AG04450 (cell line): ENCODE measurements at regions not wholly inside any gene's neighbourhood (a gene's known extent, or its start where the extent isn't known, plus 50 kb on each side); places are given as distances from the start of the nearest gene placed in this dataset.

Experiments used
- CTCF ChIA-PET: fragments of 300-600, 350-600 bp; formaldehyde crosslinking; extraction: SDS; loops from one replicate; lab custom pipeline; 2022; ENCODE audit warnings: antibody characterized with exemption, inconsistent platforms; lab: Charles Lee
- POLR2A ChIA-PET: fragments of 350-600 bp; formaldehyde crosslinking; extraction: SDS; loops from one replicate; lab custom pipeline; 2021; ENCODE audit warnings: antibody characterized with exemption, inconsistent platforms; lab: Yijun Ruan, JAX
- DNase-seq: peaks from one replicate; pipeline ENCODE4 v3.0.0-alpha.2; 2011; ENCODE audit warnings: low read depth, low spot score
- H3K27ac ChIP-seq: one replicate; pipeline ENCODE4 v1.5.1; 2012; ENCODE audit warnings: low read depth, low read length, control low read depth
- H3K27me3 ChIP-seq: one replicate; pipeline ENCODE4 v1.6.0; 2012; ENCODE audit warnings: low read length; ENCODE audit not compliant: control insufficient read depth, insufficient read depth
- H3K4me3 ChIP-seq: 2 replicates; pipeline ENCODE4 v1.5.1; 2011; ENCODE audit warnings: mild to moderate bottlenecking, low read depth, low read length, control low read depth
- H3K9me3 ChIP-seq: 2 replicates; pipeline ENCODE4 v1.5.1; 2012; ENCODE audit warnings: low read length; ENCODE audit not compliant: control insufficient read depth, insufficient read depth
- TF ChIP-seq, protein P1 (sequence below): IDR thresholded peaks from 2 replicates; pipeline ENCODE4 v1.5.1; 2011; ENCODE audit warnings: low read depth, low read length, control low read depth, inconsistent platforms

DNA sequence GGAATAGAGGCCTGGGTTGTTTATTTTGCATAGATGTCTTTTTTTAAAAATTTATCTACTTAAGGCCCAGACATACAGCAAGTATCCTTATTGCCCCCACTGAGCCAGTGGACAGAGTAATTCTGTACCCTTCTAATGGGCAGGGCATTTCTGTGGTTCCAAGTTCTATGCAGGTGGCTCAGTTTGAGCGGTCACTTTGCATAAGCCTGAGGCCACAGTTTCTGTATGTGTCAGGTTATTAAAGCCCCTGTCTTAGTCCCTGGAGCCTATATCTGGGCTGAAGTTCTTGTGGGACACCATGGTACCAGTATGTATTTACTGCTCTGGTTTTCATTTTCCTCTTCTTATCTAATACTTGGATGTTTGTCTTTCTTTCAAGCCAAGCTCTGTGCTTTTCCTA is 168.8 kb downstream of the MID1IP1 start:
- CTCF ChIA-PET: interaction anchor here (1.0 kb wide), 1 partner anchor 27 kb away, joined by 4 read pairs; no protein-coding TSS in a partner anchor
- H3K9me3 ChIP-seq: no peaks in the 10 kb centered on the region
- H3K4me3 ChIP-seq: no peak overlapping the region
- no peaks in the 10 kb centered on the region for H3K27me3 ChIP-seq
- DNase-seq: no peak
- TF ChIP-seq, protein P1, sequence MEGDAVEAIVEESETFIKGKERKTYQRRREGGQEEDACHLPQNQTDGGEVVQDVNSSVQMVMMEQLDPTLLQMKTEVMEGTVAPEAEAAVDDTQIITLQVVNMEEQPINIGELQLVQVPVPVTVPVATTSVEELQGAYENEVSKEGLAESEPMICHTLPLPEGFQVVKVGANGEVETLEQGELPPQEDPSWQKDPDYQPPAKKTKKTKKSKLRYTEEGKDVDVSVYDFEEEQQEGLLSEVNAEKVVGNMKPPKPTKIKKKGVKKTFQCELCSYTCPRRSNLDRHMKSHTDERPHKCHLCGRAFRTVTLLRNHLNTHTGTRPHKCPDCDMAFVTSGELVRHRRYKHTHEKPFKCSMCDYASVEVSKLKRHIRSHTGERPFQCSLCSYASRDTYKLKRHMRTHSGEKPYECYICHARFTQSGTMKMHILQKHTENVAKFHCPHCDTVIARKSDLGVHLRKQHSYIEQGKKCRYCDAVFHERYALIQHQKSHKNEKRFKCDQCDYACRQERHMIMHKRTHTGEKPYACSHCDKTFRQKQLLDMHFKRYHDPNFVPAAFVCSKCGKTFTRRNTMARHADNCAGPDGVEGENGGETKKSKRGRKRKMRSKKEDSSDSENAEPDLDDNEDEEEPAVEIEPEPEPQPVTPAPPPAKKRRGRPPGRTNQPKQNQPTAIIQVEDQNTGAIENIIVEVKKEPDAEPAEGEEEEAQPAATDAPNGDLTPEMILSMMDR: no peak
- POLR2A ChIA-PET: no interaction called here
- no peak overlapping the region for H3K27ac ChIP-seq

DNA sequence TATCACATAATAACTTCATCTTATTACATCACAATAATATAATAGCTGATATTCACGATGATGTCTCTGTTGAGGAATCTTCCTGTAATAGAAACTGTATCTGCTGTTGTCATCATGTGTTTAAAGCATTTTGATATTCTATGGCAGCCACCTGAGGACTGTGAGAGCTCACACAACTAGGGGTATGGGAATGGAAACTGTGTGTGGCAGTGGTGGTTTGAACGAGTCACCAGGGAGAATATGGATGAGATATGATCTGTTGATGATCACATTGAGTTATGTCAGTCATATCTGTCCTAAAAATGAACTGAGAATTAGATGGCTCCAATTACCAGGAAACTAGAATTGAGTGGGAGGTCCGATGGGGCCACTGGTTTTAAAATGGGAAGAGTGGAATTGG is 169.6 kb downstream of the MID1IP1 start:
- ChIA-PET CTCF (no interaction called here), POLR2A (no interaction called here)
- TF ChIP-seq, protein P1: no peak
- no peaks in the 10 kb centered on the region for H3K27me3 ChIP-seq
- no peak overlapping the region for H3K27ac ChIP-seq
- no peak for DNase-seq
- no peak overlapping the region for H3K4me3 ChIP-seq
- H3K9me3 ChIP-seq: no peaks in the 10 kb centered on the region

DNA sequence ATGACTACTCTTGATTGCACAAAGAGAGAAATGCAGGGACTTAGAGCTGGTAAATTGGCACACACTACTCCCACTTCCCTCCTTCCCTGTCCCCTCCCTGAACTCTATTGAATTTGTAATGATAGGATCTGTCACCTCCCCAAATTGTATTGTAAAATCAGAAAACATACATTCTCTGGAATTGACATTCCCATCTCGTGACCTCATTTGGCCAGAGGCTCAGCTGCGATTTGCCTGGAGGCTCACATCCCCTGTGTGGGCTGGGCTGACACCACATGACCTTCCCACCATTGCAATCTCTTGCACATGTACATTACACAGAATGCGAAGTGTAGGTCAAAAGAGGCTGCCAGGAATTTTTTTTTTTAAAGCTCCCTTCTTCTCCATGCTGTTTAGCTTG is 172.1 kb downstream of the MID1IP1 start:
- no peaks in the 10 kb centered on the region for H3K9me3 ChIP-seq
- H3K27me3 ChIP-seq: no peaks in the 10 kb centered on the region
- TF ChIP-seq, protein P1: no peak
- CTCF ChIA-PET: interaction anchor here (1.2 kb wide), 1 partner anchor 13 kb away, joined by 3 read pairs; no protein-coding TSS in a partner anchor
- H3K27ac ChIP-seq: no peak overlapping the region
- H3K4me3 ChIP-seq: no peak overlapping the region
- DNase-seq: no peak
- POLR2A ChIA-PET: no interaction called here

DNA sequence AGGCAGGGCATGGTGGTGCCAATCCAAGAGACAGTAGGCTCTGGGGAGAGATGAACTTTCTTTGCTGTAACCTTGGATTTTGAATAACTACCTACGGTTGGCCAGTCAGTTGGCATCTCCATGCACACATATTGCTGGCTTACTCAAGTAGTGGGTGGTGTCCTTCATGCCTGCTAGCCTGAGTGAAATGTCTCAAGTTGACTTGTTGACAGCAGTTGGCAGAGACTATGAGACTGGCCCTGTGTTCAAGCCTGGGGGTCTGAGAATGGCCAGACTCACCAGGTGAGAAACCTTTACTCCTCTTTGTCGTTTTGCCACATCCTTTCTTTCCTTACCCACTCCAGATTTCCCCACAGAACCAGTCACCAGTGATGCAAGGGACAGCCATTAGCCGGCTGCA is 173.3 kb downstream of the MID1IP1 start:
- Histone ChIP-seq H3K9me3 (no peaks in the 10 kb centered on the region), H3K4me3 (no peak overlapping the region), H3K27ac (no peak overlapping the region), H3K27me3 (no peaks in the 10 kb centered on the region)
- TF ChIP-seq, protein P1: no peak
- ChIA-PET POLR2A (no interaction called here), CTCF (no interaction called here)
- no peak for DNase-seq

DNA sequence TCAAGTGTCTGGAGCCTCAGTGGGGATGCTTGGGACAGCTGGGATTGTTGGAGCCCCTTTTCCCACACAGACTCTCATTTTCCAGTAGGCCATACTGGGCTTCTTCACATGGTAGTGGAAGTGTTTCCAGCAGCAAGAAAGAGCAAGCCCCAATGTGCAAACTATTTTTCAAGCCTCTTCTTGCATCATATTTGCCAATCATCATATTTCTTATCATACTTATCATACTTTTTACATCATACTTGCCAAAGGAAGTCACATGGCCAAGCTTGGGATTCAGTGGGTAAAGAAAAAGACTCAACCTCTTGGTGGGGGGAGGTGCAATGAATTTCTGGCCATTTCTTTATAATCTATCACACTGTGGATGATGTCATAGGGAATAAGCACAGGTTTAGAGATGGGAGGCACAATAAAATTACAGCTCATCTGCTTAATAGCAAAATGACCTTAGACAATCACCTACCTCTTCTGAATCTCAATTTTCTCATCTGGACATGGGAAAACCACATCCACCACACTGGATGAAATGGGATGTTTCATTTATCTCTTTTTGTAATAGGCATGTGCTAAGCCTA is 174.2 kb downstream of the MID1IP1 start:
- no peak overlapping the region for H3K27ac ChIP-seq
- no peaks in the 10 kb centered on the region for H3K27me3 ChIP-seq
- ChIA-PET POLR2A (no interaction called here), CTCF (no interaction called here)
- TF ChIP-seq, protein P1: no peak
- no peaks in the 10 kb centered on the region for H3K9me3 ChIP-seq
- no peak overlapping the region for H3K4me3 ChIP-seq
- no peak for DNase-seq
